Epithelial cell of esophagus (primary cell): ENCODE measurements at regions not wholly inside any gene's neighbourhood (a gene's known extent, or its start where the extent isn't known, plus 50 kb on each side); places are given as distances from the start of the nearest gene placed in this dataset.

ENCODE experiments used
- DNase-seq: peaks from one replicate; pipeline ENCODE4 v3.0.0; 2010; ENCODE audit warnings: low read depth
- H3K4me3 ChIP-seq: 2 replicates; pipeline ENCODE4 v1.5.1; 2011; ENCODE audit warnings: mild to moderate bottlenecking, low read length, control low read depth
- TF ChIP-seq, protein P1 (sequence below): IDR thresholded peaks from 2 replicates; pipeline ENCODE4 v1.5.1; 2011; ENCODE audit warnings: low read depth, mild to moderate bottlenecking, low read length, control low read depth, inconsistent platforms; ENCODE audit not compliant: insufficient read depth; ENCODE audit errors: missing control alignments

GRCh38 chr14:97230051-97230450 lies 432.9 kb downstream of the VRK1 start:
- TF ChIP-seq, protein P1, sequence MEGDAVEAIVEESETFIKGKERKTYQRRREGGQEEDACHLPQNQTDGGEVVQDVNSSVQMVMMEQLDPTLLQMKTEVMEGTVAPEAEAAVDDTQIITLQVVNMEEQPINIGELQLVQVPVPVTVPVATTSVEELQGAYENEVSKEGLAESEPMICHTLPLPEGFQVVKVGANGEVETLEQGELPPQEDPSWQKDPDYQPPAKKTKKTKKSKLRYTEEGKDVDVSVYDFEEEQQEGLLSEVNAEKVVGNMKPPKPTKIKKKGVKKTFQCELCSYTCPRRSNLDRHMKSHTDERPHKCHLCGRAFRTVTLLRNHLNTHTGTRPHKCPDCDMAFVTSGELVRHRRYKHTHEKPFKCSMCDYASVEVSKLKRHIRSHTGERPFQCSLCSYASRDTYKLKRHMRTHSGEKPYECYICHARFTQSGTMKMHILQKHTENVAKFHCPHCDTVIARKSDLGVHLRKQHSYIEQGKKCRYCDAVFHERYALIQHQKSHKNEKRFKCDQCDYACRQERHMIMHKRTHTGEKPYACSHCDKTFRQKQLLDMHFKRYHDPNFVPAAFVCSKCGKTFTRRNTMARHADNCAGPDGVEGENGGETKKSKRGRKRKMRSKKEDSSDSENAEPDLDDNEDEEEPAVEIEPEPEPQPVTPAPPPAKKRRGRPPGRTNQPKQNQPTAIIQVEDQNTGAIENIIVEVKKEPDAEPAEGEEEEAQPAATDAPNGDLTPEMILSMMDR, result no peak

DNA sequence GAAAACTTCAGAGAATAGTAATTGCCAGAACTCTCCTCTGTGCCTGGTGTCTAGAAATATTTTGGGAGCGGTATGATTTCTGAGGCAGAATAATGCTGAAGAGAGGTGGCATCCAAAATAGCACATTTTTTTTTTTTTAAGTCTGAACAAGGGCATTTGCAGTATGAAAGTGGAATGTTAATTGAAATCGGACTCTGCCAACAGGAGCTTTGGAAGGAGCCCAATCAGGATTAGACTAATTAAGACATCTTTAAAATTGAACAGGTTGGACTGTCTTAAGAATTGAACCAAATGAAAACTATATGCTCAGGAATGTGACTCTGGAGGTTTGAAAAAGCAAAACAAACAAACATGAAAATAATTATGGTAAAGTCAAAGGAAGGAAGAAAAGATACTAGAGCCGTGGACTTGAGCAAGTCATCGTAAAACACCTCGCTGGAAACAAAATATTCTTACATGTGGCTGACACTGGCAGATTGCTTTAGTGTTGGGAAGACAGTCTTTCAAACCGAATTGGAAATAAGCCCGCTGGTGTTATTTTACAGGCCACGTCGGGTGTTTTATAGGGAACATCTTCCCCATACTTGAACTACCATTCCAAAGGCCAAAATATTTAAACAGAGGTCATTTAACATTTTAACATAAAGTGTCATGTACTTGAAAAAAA lies 436.3 kb downstream of the VRK1 start:
- no peak overlapping the region for H3K4me3 ChIP-seq
- TF ChIP-seq, protein P1, result no peak
- DNase-seq, result no peak

More at GRCh38 chr14:97230051-97230450, 432.9 kb downstream of the VRK1 start:
- H3K4me3 ChIP-seq, result no peak overlapping the region
- DNase-seq, result no peak

DNA sequence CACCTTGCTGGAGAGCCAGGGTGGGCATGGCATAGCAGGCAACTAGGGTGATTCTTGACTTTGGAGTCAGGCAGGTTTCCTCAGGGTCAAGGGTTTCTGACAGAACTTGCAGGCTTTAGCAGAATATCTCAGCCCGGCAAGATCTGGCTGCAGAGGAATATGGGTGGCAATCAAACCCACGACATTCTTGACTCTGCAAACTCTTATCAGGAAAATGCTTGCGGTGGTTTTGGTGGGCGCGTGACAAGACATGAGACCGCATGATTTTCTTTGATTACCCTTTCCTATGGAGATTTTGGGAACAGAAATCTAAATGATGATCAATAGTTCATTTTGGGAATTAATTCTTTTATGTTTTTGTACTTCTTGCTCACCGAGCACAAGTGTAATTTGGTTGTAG lies 449.5 kb downstream of the VRK1 start:
- no peak for DNase-seq
- TF ChIP-seq, protein P1, result no peak
- H3K4me3 ChIP-seq, result no peak overlapping the region

- TF ChIP-seq, protein P1, result no peak
- H3K4me3 ChIP-seq, result no peak overlapping the region
- no peak for DNase-seq
Measured at GRCh38 chr14:97248973-97249372, 451.8 kb downstream of the VRK1 start.

- TF ChIP-seq, protein P1, result no peak
- no peak overlapping the region for H3K4me3 ChIP-seq
- no peak for DNase-seq
Measured at GRCh38 chr14:97250931-97251330, 453.7 kb downstream of the VRK1 start.

DNA sequence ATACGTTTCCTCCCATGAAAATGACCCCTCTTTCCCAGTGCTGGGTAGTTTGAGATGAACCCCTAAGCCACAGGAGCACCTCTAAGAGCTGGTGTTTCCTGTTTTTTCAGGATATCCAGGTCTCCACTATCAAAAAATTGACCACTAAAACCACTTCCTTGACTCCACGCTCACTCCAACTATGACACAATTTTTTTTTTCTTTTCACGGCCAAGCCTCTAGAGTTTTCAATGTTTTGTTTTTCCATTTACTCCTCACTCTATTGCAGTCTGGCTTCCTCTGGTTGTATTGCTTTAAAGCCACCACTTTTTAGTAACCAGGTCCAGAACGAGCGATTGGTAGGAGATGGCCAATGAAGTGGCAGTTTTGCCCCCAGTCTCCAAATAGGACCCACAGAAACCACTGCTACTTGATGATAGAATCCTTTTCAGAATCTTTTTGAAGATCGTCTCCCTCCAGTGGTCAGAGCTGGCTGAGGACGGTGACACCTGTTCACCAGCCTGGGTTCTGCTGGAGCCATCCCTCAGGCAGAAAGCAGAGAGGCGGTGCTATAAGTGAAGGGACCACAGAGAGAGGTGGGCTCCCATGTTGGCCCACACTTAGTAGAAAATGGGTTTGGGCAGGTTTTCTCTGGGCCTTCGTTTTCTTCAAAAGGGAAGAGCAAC lies 454.4 kb downstream of the VRK1 start:
- DNase-seq, result no peak
- no peak overlapping the region for H3K4me3 ChIP-seq
- TF ChIP-seq, protein P1, result no peak
